H1 (cell line): ENCODE measurements at regions not wholly inside any gene's neighbourhood (a gene's known extent, or its start where the extent isn't known, plus 50 kb on each side); places are given as distances from the start of the nearest gene placed in this dataset.

Experiments used
- CTCF ChIA-PET: fragments of 300-600 bp; sonication (Branson Sonifier 250); formaldehyde crosslinking; loops from one replicate; lab custom pipeline; 2021; ENCODE audit not compliant: partially characterized antibody; lab: Charles Lee
- POLR2A ChIA-PET: fragments of 300-600 bp; sonication (Branson Sonifier 250); formaldehyde crosslinking; loops from one replicate; lab custom pipeline; 2021; ENCODE audit warnings: inconsistent platforms; ENCODE audit not compliant: partially characterized antibody; lab: Charles Lee
- DNase-seq, 2 experiments: peaks; one replicate each; pipeline versions ENCODE4 v3.0.0 to v3.0.0-alpha.2; 2010 to 2022; ENCODE audit warnings: low spot score in 2 of 2, low read depth in 1 of 2, mixed read lengths in 1 of 2
- FAIRE-seq: peaks from 2 replicates; lab custom pipeline; 2011; peaks lifted over from hg19 to GRCh38; lab: Jason Lieb, UNC
- H2AFZ ChIP-seq: 2 replicates; pipeline ENCODE4 v1.8.1; 2012; ENCODE audit warnings: low read length, inconsistent platforms
- H2AK5ac ChIP-seq: 2 replicates; pipeline ENCODE4 v1.6.1; 2013; ENCODE audit warnings: low read depth, low read length
- H2BK120ac ChIP-seq: replicated peaks from 2 replicates; pipeline ENCODE3; 2013; ENCODE audit warnings: low read depth, low read length, inconsistent platforms
- H2BK12ac ChIP-seq: 2 replicates; pipeline ENCODE4 v1.6.1; 2013; ENCODE audit warnings: low read depth, low read length
- H2BK15ac ChIP-seq: 2 replicates; pipeline ENCODE4 v1.6.1; 2013; ENCODE audit warnings: low read length
- H2BK20ac ChIP-seq: 2 replicates; pipeline ENCODE4 v1.6.1; 2013; ENCODE audit warnings: low read length
- H2BK5ac ChIP-seq: 2 replicates; pipeline ENCODE4 v1.6.1; 2013; ENCODE audit warnings: low read depth, low read length
- H3K14ac ChIP-seq: 2 replicates; pipeline ENCODE4 v1.6.1; 2013; ENCODE audit warnings: inconsistent platforms; ENCODE audit not compliant: insufficient read length
- H3K18ac ChIP-seq: 2 replicates; pipeline ENCODE4 v1.6.1; 2013; ENCODE audit warnings: low read length; ENCODE audit errors: extremely low read depth
- H3K23ac ChIP-seq: 2 replicates; pipeline ENCODE4 v1.6.1; 2013; ENCODE audit warnings: inconsistent platforms; ENCODE audit not compliant: insufficient read length
- H3K23me2 ChIP-seq: 2 replicates; pipeline ENCODE4 v1.6.1; 2013; ENCODE audit warnings: low read depth, low read length
- H3K27ac ChIP-seq: 2 replicates; pipeline ENCODE4 v1.6.1; 2011; ENCODE audit warnings: low read depth, low read length, inconsistent platforms
- H3K27me3 ChIP-seq, 4 experiments: replicated peaks in 1 of 4; 1 replicate in 1 of 4; 2 replicates in 3 of 4; pipeline versions ENCODE4 v1.6.1 to v1.8.1; 2011 to 2013; ENCODE audit warnings: low read length in 3 of 4, mild to moderate bottlenecking in 3 of 4, inconsistent platforms in 2 of 4, mixed read lengths in 2 of 4, moderate library complexity in 1 of 4; ENCODE audit not compliant: control insufficient read depth in 3 of 4, insufficient read depth in 3 of 4; ENCODE audit errors: extremely low read depth in 1 of 4
- H3K36me3 ChIP-seq, 4 experiments: 2 replicates each; pipeline versions ENCODE4 v1.6.1 to v1.8.1; 2011 to 2013; ENCODE audit warnings: mild to moderate bottlenecking in 4 of 4, low read length in 3 of 4, moderate library complexity in 2 of 4, control low read depth in 1 of 4, inconsistent platforms in 1 of 4; ENCODE audit not compliant: insufficient read depth in 4 of 4, control insufficient read depth in 2 of 4
- H3K4ac ChIP-seq: replicated peaks from 2 replicates; pipeline ENCODE3; 2013; ENCODE audit warnings: low read length, low read depth, mixed read lengths, inconsistent platforms; ENCODE audit not compliant: insufficient read length
- H3K4me1 ChIP-seq, 4 experiments: replicated peaks in 1 of 4; 1 replicate in 1 of 4; 2 replicates in 3 of 4; pipeline versions ENCODE4 v1.6.1 to v1.8.1; 2011 to 2013; ENCODE audit warnings: low read length in 3 of 4, inconsistent platforms in 2 of 4, mixed read lengths in 1 of 4; ENCODE audit not compliant: insufficient read depth in 4 of 4, control insufficient read depth in 3 of 4
- H3K4me2 ChIP-seq, 2 experiments: 2 replicates each; pipeline versions ENCODE4 v1.6.1 to v1.8.1; 2011 to 2013; ENCODE audit warnings: low read depth in 2 of 2, low read length in 2 of 2, control low read depth in 1 of 2, inconsistent platforms in 1 of 2, mild to moderate bottlenecking in 1 of 2; ENCODE audit not compliant: insufficient read depth in 1 of 2
- H3K4me3 ChIP-seq, 4 experiments: fragments of 200-600, 300-600 bp in 1 of 4; sonication (generic), shearing (Covaris generic), sonication (Bioruptor Twin) in 1 of 4; 2 replicates each; pipeline versions ENCODE4 v1.5.1 to v1.8.1; 2011 to 2016; ENCODE audit warnings: low read length in 4 of 4, low read depth in 3 of 4, control low read depth in 2 of 4, inconsistent platforms in 2 of 4, mild to moderate bottlenecking in 2 of 4, mixed read lengths in 1 of 4, moderate library complexity in 1 of 4; ENCODE audit not compliant: insufficient read depth in 2 of 4; ENCODE audit errors: extremely low read depth in 1 of 4
- H3K56ac ChIP-seq: replicated peaks from 2 replicates; pipeline ENCODE3; 2013; ENCODE audit warnings: low read depth, mild to moderate bottlenecking, mixed read lengths, low read length, inconsistent platforms; ENCODE audit not compliant: insufficient read length
- H3K79me1 ChIP-seq: 2 replicates; pipeline ENCODE4 v1.6.1; 2013; ENCODE audit warnings: low read depth, low read length, control low read depth
- H3K79me2 ChIP-seq, 2 experiments: 2 replicates each; pipeline versions ENCODE4 v1.6.1 to v1.8.1; 2012 to 2013; ENCODE audit warnings: low read length in 2 of 2, mild to moderate bottlenecking in 2 of 2, inconsistent platforms in 1 of 2; ENCODE audit not compliant: insufficient read depth in 2 of 2, control insufficient read depth in 1 of 2
- H3K9ac ChIP-seq, 4 experiments: replicated peaks in 1 of 4; 1 replicate in 1 of 4; 2 replicates in 3 of 4; pipeline versions ENCODE4 v1.6.1 to v1.8.1; 2011 to 2013; ENCODE audit warnings: low read depth in 3 of 4, low read length in 3 of 4, control low read depth in 2 of 4, mild to moderate bottlenecking in 2 of 4, moderate library complexity in 2 of 4, inconsistent platforms in 1 of 4; ENCODE audit errors: extremely low read depth in 1 of 4
- H3K9me3 ChIP-seq, 2 experiments: 2 replicates each; pipeline versions ENCODE4 v1.6.1 to v1.8.1; 2012 to 2013; ENCODE audit warnings: mild to moderate bottlenecking in 2 of 2, moderate library complexity in 2 of 2, control low read depth in 1 of 2, inconsistent platforms in 1 of 2, low read depth in 1 of 2, low read length in 1 of 2, mixed read lengths in 1 of 2; ENCODE audit not compliant: insufficient read depth in 2 of 2
- H4K20me1 ChIP-seq, 2 experiments: replicated peaks in 1 of 2; 2 replicates each; pipeline versions ENCODE3 to v1.8.1; 2011 to 2013; ENCODE audit warnings: inconsistent platforms in 2 of 2, low read length in 2 of 2, mild to moderate bottlenecking in 1 of 2; ENCODE audit not compliant: insufficient read depth in 2 of 2, control insufficient read depth in 1 of 2
- H4K5ac ChIP-seq: 2 replicates; pipeline ENCODE4 v1.6.1; 2013; ENCODE audit warnings: low read length, low read depth, mixed read lengths, inconsistent platforms; ENCODE audit not compliant: insufficient read length
- H4K8ac ChIP-seq: 2 replicates; pipeline ENCODE4 v1.8.0; 2013; ENCODE audit warnings: mild to moderate bottlenecking, moderate library complexity, low read length, inconsistent platforms; ENCODE audit not compliant: insufficient read depth; ENCODE audit errors: extremely low read depth
- H4K91ac ChIP-seq: replicated peaks from 2 replicates; pipeline ENCODE3; 2013; ENCODE audit warnings: low read length, mixed read lengths, inconsistent platforms; ENCODE audit not compliant: insufficient read length
- POLR2A ChIP-seq, 2 experiments: IDR thresholded peaks; 1 replicate in 1 of 2; 2 replicates in 1 of 2; pipeline ENCODE4 v1.6.1; 2011; ENCODE audit warnings: low read depth in 2 of 2, low read length in 2 of 2, mild to moderate bottlenecking in 2 of 2; ENCODE audit errors: control extremely low read depth in 1 of 2
- SRF ChIP-seq: IDR thresholded peaks from 2 replicates; pipeline ENCODE4 v1.6.1; 2011; ENCODE audit warnings: mild to moderate bottlenecking, low read depth, low read length, moderate library complexity
- WGBS, 2 experiments: shearing (Covaris generic) in 1 of 2; methylation state at CpG; one replicate each; pipeline versions ENCODE4 v1.1.6 to v1.1.7; 2013 to 2015; ENCODE audit warnings: low lambda C conversion rate in 2 of 2, mixed read lengths in 2 of 2, inconsistent platforms in 1 of 2, low coverage in 1 of 2, missing lambda C conversion rate in 1 of 2; ENCODE audit not compliant: insufficient replicate concordance in 2 of 2, insufficient coverage in 1 of 2, insufficient read length in 1 of 2; ENCODE audit errors: extremely low coverage in 1 of 2, missing lambda C conversion rate in 1 of 2; 5-methylcytosine and 5-hydroxymethylcytosine counted together

DNA sequence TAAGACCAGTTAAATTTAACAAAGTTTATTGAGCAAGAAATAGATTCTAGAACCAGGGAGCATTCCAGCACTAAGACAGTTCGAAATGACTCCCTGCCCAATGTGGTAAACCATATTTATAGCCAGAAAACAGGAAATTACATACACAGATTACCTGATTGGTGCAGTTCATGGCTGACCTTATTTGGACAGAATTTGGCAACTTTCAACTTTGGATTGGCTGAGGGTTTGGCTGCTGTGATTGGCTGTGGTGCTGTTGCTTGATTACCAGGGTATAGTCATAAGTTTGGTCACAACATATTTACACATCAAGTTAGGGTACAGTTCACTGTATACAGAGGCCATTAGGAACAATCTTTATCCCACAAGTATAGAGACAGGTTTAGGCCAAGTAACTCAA, 984.8 kb upstream of the MIR17HG start:
- Histone ChIP-seq H2BK12ac (no peak overlapping the region), H4K91ac (no peak overlapping the region), H2BK20ac (no peak overlapping the region), H3K79me2 (no peaks in the 10 kb centered on the region), H3K18ac (no peak overlapping the region), H4K5ac (no peak overlapping the region), H3K4me1 (no peaks in the 10 kb centered on the region), H3K23ac (no peak overlapping the region), H2AK5ac (no peak overlapping the region), H3K56ac (no peak overlapping the region), H2BK15ac (no peak overlapping the region), H4K20me1 (no peaks in the 10 kb centered on the region), H3K23me2 (no peaks in the 10 kb centered on the region), H2AFZ (0 out of 2 replicates have a peak overlapping the region, but pooled peaks have one; percentile 8), H3K79me1 (no peaks in the 10 kb centered on the region), H3K9ac (no peak overlapping the region), H2BK120ac (no peak overlapping the region), H3K27ac (no peak overlapping the region), H3K9me3 (0 out of 4 replicates have a peak, but pooled peaks cover 0 to 2% of the 10 kb centered on the region in 2 experiments), H3K4me3 (no peak overlapping the region), H3K4ac (no peak overlapping the region), H3K27me3 (no peaks in the 10 kb centered on the region), H4K8ac (no peak overlapping the region), H2BK5ac (no peak overlapping the region), H3K4me2 (no peak overlapping the region), H3K36me3 (no peaks in the 10 kb centered on the region), H3K14ac (no peak overlapping the region)
- FAIRE-seq (no peak), DNase-seq (no peak)
- WGBS, 2 experiments: 100% methylated on average over 1 of the region's 1 CpG; no CpG with 5 or more reads in 1 of the 2 experiments
- ChIA-PET POLR2A (no interaction called here), CTCF (no interaction called here)
- TF ChIP-seq POLR2A (IDR thresholded peaks at IDR 0.05; ENCODE audit: control extremely low read depth in 1 of 2, low read depth in 2 of 2, low read length in 2 of 2) (no peak), SRF (0 out of 2 replicates have a peak, but pooled peaks have one; percentile 20)
